ENCODE measurements at regions not wholly inside any gene's neighbourhood (a gene's known extent, or its start where the extent isn't known, plus 50 kb on each side); places are given as distances from the start of the nearest gene placed in this dataset.

DNA sequence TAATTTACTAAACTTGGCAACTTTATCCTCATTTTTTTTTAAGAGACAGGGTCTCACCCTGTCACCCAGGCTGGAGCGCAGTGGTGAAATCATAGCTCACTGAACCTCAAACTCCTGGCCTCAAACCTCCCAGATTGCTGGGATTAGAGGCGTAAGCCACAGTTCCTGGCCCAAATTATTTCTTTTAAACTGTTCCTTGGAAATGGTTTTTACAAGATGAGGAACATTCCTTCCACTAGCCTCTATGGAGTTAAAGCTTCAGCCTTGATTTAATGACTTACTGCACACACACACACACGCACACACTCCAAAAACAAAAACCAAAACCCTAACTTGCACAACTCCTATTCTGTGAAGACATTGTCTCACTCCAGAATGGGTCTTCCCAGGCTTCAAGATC is 77.2 kb upstream of the TARS1 start:
- TF ChIP-seq, protein P1, sequence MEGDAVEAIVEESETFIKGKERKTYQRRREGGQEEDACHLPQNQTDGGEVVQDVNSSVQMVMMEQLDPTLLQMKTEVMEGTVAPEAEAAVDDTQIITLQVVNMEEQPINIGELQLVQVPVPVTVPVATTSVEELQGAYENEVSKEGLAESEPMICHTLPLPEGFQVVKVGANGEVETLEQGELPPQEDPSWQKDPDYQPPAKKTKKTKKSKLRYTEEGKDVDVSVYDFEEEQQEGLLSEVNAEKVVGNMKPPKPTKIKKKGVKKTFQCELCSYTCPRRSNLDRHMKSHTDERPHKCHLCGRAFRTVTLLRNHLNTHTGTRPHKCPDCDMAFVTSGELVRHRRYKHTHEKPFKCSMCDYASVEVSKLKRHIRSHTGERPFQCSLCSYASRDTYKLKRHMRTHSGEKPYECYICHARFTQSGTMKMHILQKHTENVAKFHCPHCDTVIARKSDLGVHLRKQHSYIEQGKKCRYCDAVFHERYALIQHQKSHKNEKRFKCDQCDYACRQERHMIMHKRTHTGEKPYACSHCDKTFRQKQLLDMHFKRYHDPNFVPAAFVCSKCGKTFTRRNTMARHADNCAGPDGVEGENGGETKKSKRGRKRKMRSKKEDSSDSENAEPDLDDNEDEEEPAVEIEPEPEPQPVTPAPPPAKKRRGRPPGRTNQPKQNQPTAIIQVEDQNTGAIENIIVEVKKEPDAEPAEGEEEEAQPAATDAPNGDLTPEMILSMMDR (IDR thresholded peaks at IDR 0.05; ENCODE audit: low read length), result no peak
- TF ChIP-seq EZH2 (optimal IDR thresholded peaks at IDR 0.05; ENCODE audit: low read depth, low read length), result no peak
